Astrocyte (in vitro differentiated cells and primary cell): ENCODE measurements at regions not wholly inside any gene's neighbourhood (a gene's known extent, or its start where the extent isn't known, plus 50 kb on each side); places are given as distances from the start of the nearest gene placed in this dataset.

ENCODE experiments used
- DNase-seq: peaks from one replicate; pipeline ENCODE4 v3.0.0-alpha.2; 2010; ENCODE audit warnings: low read depth
- FAIRE-seq: peaks from 2 replicates; lab custom pipeline; 2011; peaks lifted over from hg19 to GRCh38; lab: Jason Lieb, UNC
- H2AFZ ChIP-seq: 2 replicates; pipeline ENCODE4 v1.6.0; 2012; ENCODE audit warnings: low read depth, low read length, inconsistent platforms
- H3K27ac ChIP-seq: 2 replicates; pipeline ENCODE4 v1.5.1; 2011; ENCODE audit warnings: low read depth, low read length, inconsistent platforms
- H3K27me3 ChIP-seq: 2 replicates; pipeline ENCODE4 v1.6.0; 2011; ENCODE audit warnings: low read length, inconsistent platforms; ENCODE audit not compliant: insufficient read depth
- H3K36me3 ChIP-seq: 2 replicates; pipeline ENCODE4 v1.5.1; 2011; ENCODE audit warnings: low read length, inconsistent platforms; ENCODE audit not compliant: insufficient read depth
- H3K4me1 ChIP-seq: 2 replicates; pipeline ENCODE4 v1.5.1; 2011; ENCODE audit warnings: low read length, inconsistent platforms; ENCODE audit not compliant: insufficient read depth
- H3K4me2 ChIP-seq: 2 replicates; pipeline ENCODE4 v1.6.0; 2012; ENCODE audit warnings: low read length, inconsistent platforms
- H3K4me3 ChIP-seq: 2 replicates; pipeline ENCODE4 v1.5.1; 2011; ENCODE audit warnings: low read depth, mild to moderate bottlenecking, low read length, inconsistent platforms; ENCODE audit not compliant: insufficient read depth
- H3K79me2 ChIP-seq: 2 replicates; pipeline ENCODE4 v1.6.0; 2012; ENCODE audit warnings: mild to moderate bottlenecking, low read length, inconsistent platforms; ENCODE audit not compliant: insufficient read depth
- H3K9ac ChIP-seq: 2 replicates; pipeline ENCODE4 v1.6.0; 2012; ENCODE audit warnings: mild to moderate bottlenecking, low read length, inconsistent platforms
- H3K9me3 ChIP-seq: 2 replicates; pipeline ENCODE4 v1.5.1; 2012; ENCODE audit warnings: low read depth, mild to moderate bottlenecking, low read length, inconsistent platforms; ENCODE audit not compliant: insufficient read depth
- H4K20me1 ChIP-seq: 2 replicates; pipeline ENCODE4 v1.6.0; 2012; ENCODE audit warnings: low read length, inconsistent platforms; ENCODE audit not compliant: insufficient read depth
- H3K27ac Mint-ChIP-seq: one replicate; pipeline ENCODE4 v1.8.0; 2021; ENCODE audit warnings: mild to moderate bottlenecking, mixed read lengths; ENCODE audit not compliant: unreplicated experiment
- H3K27me3 Mint-ChIP-seq: one replicate; pipeline ENCODE4 v1.8.0; 2021; ENCODE audit warnings: low read depth, mixed read lengths; ENCODE audit not compliant: unreplicated experiment
- H3K36me3 Mint-ChIP-seq: one replicate; pipeline ENCODE4 v1.8.0; 2021; ENCODE audit warnings: low read depth, mixed read lengths; ENCODE audit not compliant: unreplicated experiment
- H3K4me1 Mint-ChIP-seq: one replicate; pipeline ENCODE4 v1.8.0; 2021; ENCODE audit warnings: low read depth, mixed read lengths; ENCODE audit not compliant: unreplicated experiment
- H3K4me3 Mint-ChIP-seq: one replicate; pipeline ENCODE4 v1.8.0; 2021; ENCODE audit warnings: mild to moderate bottlenecking, moderate library complexity, mixed read lengths; ENCODE audit not compliant: unreplicated experiment
- H3K9me3 Mint-ChIP-seq: one replicate; pipeline ENCODE4 v1.8.0; 2021; ENCODE audit warnings: mild to moderate bottlenecking, mixed read lengths; ENCODE audit not compliant: unreplicated experiment
- EZH2 ChIP-seq: IDR thresholded peaks from 2 replicates; pipeline ENCODE4 v1.6.1; 2012; ENCODE audit warnings: mild to moderate bottlenecking, low read length, inconsistent platforms; ENCODE audit not compliant: insufficient read depth
- TF ChIP-seq, protein P1 (sequence below): IDR thresholded peaks from 2 replicates; pipeline ENCODE4 v1.5.1; 2011; ENCODE audit warnings: low read depth, mild to moderate bottlenecking, inconsistent platforms, low read length, moderate library complexity; ENCODE audit not compliant: insufficient read depth

DNA sequence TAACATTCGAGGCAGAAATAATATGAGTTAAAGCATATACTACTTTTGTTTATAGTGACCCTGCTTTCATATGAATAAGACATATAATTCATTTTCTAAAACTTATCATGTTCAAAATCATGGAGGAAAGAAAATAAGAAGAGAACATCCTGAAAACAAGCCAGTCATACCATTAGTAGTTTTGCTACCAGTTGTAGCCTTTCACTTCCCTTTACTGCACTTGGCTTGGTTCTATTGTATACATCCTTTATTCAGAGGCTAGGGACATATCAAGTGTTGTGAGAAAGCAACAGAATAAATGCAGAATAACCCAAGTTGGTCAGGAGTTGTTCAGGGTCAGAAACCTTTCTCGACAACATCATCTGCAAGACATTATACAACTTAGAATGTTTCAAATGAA is 598.7 kb downstream of the SOX5 start:
- no peaks in the 10 kb centered on the region for H3K4me1 ChIP-seq
- H4K20me1 ChIP-seq: no peaks in the 10 kb centered on the region
- DNase-seq (no peak), FAIRE-seq (no peak)
- Mint-ChIP-seq H3K27ac (no peak overlapping the region), H3K4me3 (no peak overlapping the region), H3K4me1 (no peaks in the 10 kb centered on the region), H3K9me3 (peaks cover 2% of the 10 kb centered on the region), H3K36me3 (no peaks in the 10 kb centered on the region), H3K27me3 (no peaks in the 10 kb centered on the region)
- H3K27me3 ChIP-seq: no peaks in the 10 kb centered on the region
- H2AFZ ChIP-seq: no peak overlapping the region
- H3K79me2 ChIP-seq: no peaks in the 10 kb centered on the region
- H3K36me3 ChIP-seq: no peaks in the 10 kb centered on the region
- H3K4me3 ChIP-seq: no peak overlapping the region
- no peak overlapping the region for H3K27ac ChIP-seq
- TF ChIP-seq, protein P1, sequence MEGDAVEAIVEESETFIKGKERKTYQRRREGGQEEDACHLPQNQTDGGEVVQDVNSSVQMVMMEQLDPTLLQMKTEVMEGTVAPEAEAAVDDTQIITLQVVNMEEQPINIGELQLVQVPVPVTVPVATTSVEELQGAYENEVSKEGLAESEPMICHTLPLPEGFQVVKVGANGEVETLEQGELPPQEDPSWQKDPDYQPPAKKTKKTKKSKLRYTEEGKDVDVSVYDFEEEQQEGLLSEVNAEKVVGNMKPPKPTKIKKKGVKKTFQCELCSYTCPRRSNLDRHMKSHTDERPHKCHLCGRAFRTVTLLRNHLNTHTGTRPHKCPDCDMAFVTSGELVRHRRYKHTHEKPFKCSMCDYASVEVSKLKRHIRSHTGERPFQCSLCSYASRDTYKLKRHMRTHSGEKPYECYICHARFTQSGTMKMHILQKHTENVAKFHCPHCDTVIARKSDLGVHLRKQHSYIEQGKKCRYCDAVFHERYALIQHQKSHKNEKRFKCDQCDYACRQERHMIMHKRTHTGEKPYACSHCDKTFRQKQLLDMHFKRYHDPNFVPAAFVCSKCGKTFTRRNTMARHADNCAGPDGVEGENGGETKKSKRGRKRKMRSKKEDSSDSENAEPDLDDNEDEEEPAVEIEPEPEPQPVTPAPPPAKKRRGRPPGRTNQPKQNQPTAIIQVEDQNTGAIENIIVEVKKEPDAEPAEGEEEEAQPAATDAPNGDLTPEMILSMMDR: no peak
- TF ChIP-seq EZH2: no peak
- H3K4me2 ChIP-seq: no peak overlapping the region
- H3K9me3 ChIP-seq: no peaks in the 10 kb centered on the region
- no peak overlapping the region for H3K9ac ChIP-seq

DNA sequence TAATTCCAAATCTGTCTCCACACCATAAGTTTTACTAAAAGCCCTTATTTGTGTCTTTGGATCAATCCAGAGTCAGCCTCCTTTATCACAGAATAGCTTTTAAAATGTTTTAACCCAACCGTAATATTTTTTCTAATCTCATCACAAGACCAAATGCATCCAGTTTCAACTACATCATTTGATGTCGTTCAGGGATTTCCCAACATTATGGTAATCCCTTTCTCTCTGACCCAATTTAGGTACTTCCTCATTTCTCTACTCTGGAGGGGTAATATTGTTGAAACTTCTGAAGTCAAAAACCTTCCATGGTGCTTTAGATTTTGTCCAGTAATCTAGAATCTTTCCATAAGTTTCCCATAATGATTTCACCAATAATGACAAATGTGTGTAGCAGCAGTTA is 596.8 kb downstream of the SOX5 start:
- no peaks in the 10 kb centered on the region for H3K9me3 ChIP-seq
- H3K27ac Mint-ChIP-seq: no peak overlapping the region
- no peaks in the 10 kb centered on the region for H3K36me3 ChIP-seq
- H3K4me3 Mint-ChIP-seq: no peak overlapping the region
- no peaks in the 10 kb centered on the region for H3K79me2 ChIP-seq
- no peaks in the 10 kb centered on the region for H4K20me1 ChIP-seq
- H3K4me3 ChIP-seq: no peak overlapping the region
- no peaks in the 10 kb centered on the region for H3K27me3 ChIP-seq
- TF ChIP-seq EZH2: no peak
- FAIRE-seq (no peak), DNase-seq (no peak)
- no peaks in the 10 kb centered on the region for H3K4me1 ChIP-seq
- H3K27me3 Mint-ChIP-seq: no peaks in the 10 kb centered on the region
- no peaks in the 10 kb centered on the region for H3K9me3 Mint-ChIP-seq
- no peaks in the 10 kb centered on the region for H3K4me1 Mint-ChIP-seq
- no peak overlapping the region for H3K4me2 ChIP-seq
- H3K36me3 Mint-ChIP-seq: no peaks in the 10 kb centered on the region
- no peak overlapping the region for H3K27ac ChIP-seq
- no peak overlapping the region for H3K9ac ChIP-seq
- no peak overlapping the region for H2AFZ ChIP-seq

DNA sequence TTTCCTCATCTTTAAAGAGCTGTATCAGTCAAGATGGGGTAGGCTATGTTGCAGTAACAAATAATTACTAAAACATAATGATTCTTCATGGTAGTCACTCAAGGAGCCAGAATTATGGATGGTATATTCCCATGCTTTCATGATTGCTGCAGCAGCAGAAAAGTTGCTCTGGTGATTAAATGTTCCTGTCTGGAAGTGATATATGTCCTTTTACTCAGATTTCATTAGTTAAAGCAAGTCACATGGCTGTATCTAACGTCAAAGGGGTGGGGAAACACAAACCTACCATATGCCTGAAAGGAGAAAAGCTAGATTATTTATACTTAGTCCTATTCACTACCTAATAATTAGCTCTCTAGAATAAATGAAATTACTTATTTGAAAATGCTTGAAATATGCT is 594.7 kb downstream of the SOX5 start:
- H3K27me3 Mint-ChIP-seq: no peaks in the 10 kb centered on the region
- H2AFZ ChIP-seq: no peak overlapping the region
- H3K27ac Mint-ChIP-seq: no peak overlapping the region
- H3K36me3 Mint-ChIP-seq: no peaks in the 10 kb centered on the region
- H3K9me3 ChIP-seq: no peaks in the 10 kb centered on the region
- no peaks in the 10 kb centered on the region for H3K79me2 ChIP-seq
- no peak overlapping the region for H3K4me3 Mint-ChIP-seq
- FAIRE-seq (no peak), DNase-seq (no peak)
- H3K9ac ChIP-seq: no peak overlapping the region
- no peaks in the 10 kb centered on the region for H3K27me3 ChIP-seq
- no peaks in the 10 kb centered on the region for H3K36me3 ChIP-seq
- H3K4me1 ChIP-seq: no peaks in the 10 kb centered on the region
- H3K9me3 Mint-ChIP-seq: no peaks in the 10 kb centered on the region
- TF ChIP-seq EZH2: no peak
- TF ChIP-seq, protein P1: no peak
- no peak overlapping the region for H3K27ac ChIP-seq
- no peak overlapping the region for H3K4me3 ChIP-seq
- no peak overlapping the region for H3K4me2 ChIP-seq
- no peaks in the 10 kb centered on the region for H4K20me1 ChIP-seq
- H3K4me1 Mint-ChIP-seq: no peaks in the 10 kb centered on the region
